Breast epithelium (tissue), 3 donors: ENCODE measurements at regions not wholly inside any gene's neighbourhood (a gene's known extent, or its start where the extent isn't known, plus 50 kb on each side); places are given as distances from the start of the nearest gene placed in this dataset.

Experiments
- POLR2A ChIP-seq: fragments of 450-650 bp; IDR thresholded peaks from one replicate; pipeline ENCODE4 v1.6.1; 2016; ENCODE audit warnings: antibody characterized with exemption, mild to moderate bottlenecking, moderate library complexity
- POLR2AphosphoS5 ChIP-seq, 3 donors: sonication (generic); formaldehyde crosslinking; IDR thresholded peaks; one replicate each; pipeline ENCODE4 v1.6.1; 2017; ENCODE audit warnings: antibody characterized with exemption in 3 of 3
- TF ChIP-seq, protein P1 (sequence below), 3 donors: fragments of 450-650 bp; IDR thresholded peaks; one replicate each; pipeline ENCODE4 v1.5.1; 2016 to 2017; ENCODE audit warnings: antibody characterized with exemption in 3 of 3, mild to moderate bottlenecking in 3 of 3, moderate library complexity in 3 of 3

DNA sequence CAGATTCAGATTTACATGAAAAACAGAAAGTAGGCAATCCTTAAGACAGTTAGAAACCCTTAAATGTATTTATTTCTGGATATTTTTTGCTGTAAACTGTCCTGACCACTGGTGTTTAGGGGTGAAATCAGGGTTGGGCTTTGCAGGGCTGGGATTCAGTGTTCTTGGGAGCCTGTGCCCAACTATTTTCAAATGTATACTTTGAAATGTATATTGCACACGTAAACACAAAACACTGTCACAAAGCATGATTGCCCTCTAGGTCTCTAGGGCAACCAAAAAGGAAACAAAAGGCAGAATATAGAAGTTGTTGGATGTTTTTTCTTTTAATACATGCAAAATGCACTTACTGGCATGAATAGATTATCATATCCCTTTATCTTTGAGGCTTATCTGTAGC lies 1185.4 kb downstream of the DIAPH3 start:
- TF ChIP-seq, protein P1, sequence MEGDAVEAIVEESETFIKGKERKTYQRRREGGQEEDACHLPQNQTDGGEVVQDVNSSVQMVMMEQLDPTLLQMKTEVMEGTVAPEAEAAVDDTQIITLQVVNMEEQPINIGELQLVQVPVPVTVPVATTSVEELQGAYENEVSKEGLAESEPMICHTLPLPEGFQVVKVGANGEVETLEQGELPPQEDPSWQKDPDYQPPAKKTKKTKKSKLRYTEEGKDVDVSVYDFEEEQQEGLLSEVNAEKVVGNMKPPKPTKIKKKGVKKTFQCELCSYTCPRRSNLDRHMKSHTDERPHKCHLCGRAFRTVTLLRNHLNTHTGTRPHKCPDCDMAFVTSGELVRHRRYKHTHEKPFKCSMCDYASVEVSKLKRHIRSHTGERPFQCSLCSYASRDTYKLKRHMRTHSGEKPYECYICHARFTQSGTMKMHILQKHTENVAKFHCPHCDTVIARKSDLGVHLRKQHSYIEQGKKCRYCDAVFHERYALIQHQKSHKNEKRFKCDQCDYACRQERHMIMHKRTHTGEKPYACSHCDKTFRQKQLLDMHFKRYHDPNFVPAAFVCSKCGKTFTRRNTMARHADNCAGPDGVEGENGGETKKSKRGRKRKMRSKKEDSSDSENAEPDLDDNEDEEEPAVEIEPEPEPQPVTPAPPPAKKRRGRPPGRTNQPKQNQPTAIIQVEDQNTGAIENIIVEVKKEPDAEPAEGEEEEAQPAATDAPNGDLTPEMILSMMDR (IDR thresholded peaks at IDR 0.05) = no peak
- TF ChIP-seq POLR2A (no peak), POLR2AphosphoS5 (IDR thresholded peaks at IDR 0.05) (no peak)
